B cell (primary cell): ENCODE measurements at regions not wholly inside any gene's neighbourhood (a gene's known extent, or its start where the extent isn't known, plus 50 kb on each side); places are given as distances from the start of the nearest gene placed in this dataset.
"Not testable (repeated sequence)": the region's sequence is repeated elsewhere in the genome, so short reads cannot be mapped to it uniquely, and the experiment has no call there.

Source experiments
- CTCF ChIP-seq: fragments of 200-600 bp; IDR thresholded peaks from one replicate; pipeline ENCODE4 v1.8.0; 2022; ENCODE audit warnings: antibody characterized with exemption, mild to moderate bottlenecking
- EZH2 ChIP-seq: IDR thresholded peaks from 2 replicates; pipeline ENCODE4 v1.6.1; 2012; ENCODE audit warnings: borderline replicate concordance, low read depth, mild to moderate bottlenecking, moderate library complexity, low read length; ENCODE audit not compliant: insufficient read depth, poor library complexity, severe bottlenecking

- not testable (repeated sequence) for TF ChIP-seq CTCF, EZH2
Observed at GRCh38 chr11:103616586-103616985, 419.9 kb upstream of the DDI1 start.
